GM10266 (cell line): ENCODE measurements at regions not wholly inside any gene's neighbourhood (a gene's known extent, or its start where the extent isn't known, plus 50 kb on each side); places are given as distances from the start of the nearest gene placed in this dataset.

Experiments used
- DNase-seq: peaks from one replicate; pipeline ENCODE4 v3.0.0; 2012; ENCODE audit errors: extremely low spot score
- CTCF ChIP-seq: IDR thresholded peaks from 2 replicates; pipeline ENCODE4 v1.5.1; 2012; ENCODE audit warnings: mild to moderate bottlenecking, low read depth; ENCODE audit not compliant: control insufficient read depth, insufficient read depth; ENCODE audit errors: missing control alignments

- no peak for DNase-seq
- no peak for TF ChIP-seq CTCF
Measured at GRCh38 chr2:53006980-53007379, 760.6 kb upstream of the CHAC2 start.

GRCh38 chr2:53004413-53004812, 763.2 kb upstream of the CHAC2 start:
- no peak for DNase-seq

GRCh38 chr2:52995424-52995823, 772.2 kb upstream of the CHAC2 start:
- no peak for TF ChIP-seq CTCF
- no peak for DNase-seq

More at GRCh38 chr2:53004413-53004812, 763.2 kb upstream of the CHAC2 start:
- no peak for TF ChIP-seq CTCF

GRCh38 chr2:52976143-52976949, 791.3 kb upstream of the CHAC2 start:
- DNase-seq: no peak
- TF ChIP-seq CTCF: peak; percentile 49

GRCh38 chr2:52974127-52974526, 793.5 kb upstream of the CHAC2 start:
- TF ChIP-seq CTCF: no peak

GRCh38 chr2:52970642-52971041, 797.0 kb upstream of the CHAC2 start:
- no peak for DNase-seq
- no peak for TF ChIP-seq CTCF

More at GRCh38 chr2:52974127-52974526, 793.5 kb upstream of the CHAC2 start:
- DNase-seq: no peak

- DNase-seq: no peak
- no peak for TF ChIP-seq CTCF
Measured at GRCh38 chr2:52968043-52968442, 799.6 kb upstream of the CHAC2 start.
